ENCODE measurements at regions not wholly inside any gene's neighbourhood (a gene's known extent, or its start where the extent isn't known, plus 50 kb on each side); places are given as distances from the start of the nearest gene placed in this dataset.

DNA sequence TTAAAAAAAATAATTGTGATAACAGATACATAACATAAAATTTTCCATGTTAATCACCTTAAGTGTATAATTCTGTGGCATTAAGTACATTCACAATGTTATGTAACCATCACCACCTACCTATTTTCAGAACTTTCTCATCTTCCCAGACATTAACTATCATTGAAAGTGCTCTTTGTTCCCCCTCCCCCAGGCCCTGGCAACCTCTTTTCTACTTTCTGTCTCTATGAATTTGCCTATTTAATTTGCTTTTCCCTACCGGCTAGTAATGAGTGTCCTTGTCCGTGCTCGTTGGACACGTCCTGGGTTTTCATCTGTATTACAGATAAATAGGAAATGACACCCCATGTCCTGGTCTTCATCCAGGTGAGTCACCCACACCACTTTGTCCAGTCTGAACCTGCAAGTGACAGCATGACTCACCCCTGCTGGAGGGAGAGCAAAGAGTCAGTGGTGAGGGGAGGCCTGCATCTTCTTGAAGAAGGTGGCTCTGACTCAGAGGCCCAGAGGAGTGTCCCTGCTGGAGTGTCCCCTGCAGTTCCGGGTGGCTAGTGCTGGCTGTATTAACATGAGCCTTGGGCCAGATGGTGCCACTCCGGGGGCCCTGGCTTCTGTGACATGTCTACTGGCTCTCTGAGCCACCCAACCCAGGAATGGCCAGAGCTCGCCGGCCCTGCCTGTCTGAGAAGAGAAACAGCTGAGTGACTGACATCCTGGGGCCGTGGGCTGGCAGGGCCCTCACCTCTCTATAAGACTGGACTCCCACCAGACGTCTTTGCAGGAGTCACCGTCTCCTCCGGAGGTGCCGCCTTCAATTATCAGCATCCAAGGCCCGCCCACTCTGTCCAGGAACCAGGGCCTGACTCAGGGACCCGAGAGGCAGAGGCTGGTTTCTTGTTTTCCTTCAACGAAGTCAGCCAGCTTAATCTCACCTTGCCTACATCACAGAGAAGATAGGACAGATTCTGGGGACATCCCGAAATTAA lies 503.2 kb upstream of the MKI67 start:
- Histone ChIP-seq H3K4me2 (ENCODE audit: low read length) (no peak overlapping the region), H3K36me3 (ENCODE audit: low read depth, low read length) (no peaks in the 10 kb centered on the region; the same call in 1 of the 2 replicates), H3K4me1 (ENCODE audit: insufficient read depth, low read length) (no peaks in the 10 kb centered on the region), H3K9ac (ENCODE audit: low read length) (no peak overlapping the region), H3K4me3 (ENCODE audit: low read length) (no peak overlapping the region), H2AFZ (ENCODE audit: low read length) (no peak overlapping the region), H3F3A (ENCODE audit: low read length, unreplicated experiment) (no peaks in the 10 kb centered on the region), H3K27me3 (ENCODE audit: low read length) (no peaks in the 10 kb centered on the region), H4K20me1 (ENCODE audit: low read length) (no peaks in the 10 kb centered on the region), H3K9me3 (ENCODE audit: low read length) (no peaks in the 10 kb centered on the region), H3K27ac (ENCODE audit: low read length) (no peak overlapping the region), H3K9me2 (replicated peaks; ENCODE audit: low read length) (no peaks in the 10 kb centered on the region), H3K79me2 (ENCODE audit: low read length) (no peaks in the 10 kb centered on the region)
- TF ChIP-seq EZH2 (IDR thresholded peaks at IDR 0.05; ENCODE audit: low read length, unreplicated experiment) (no peak), EZH2phosphoT487 (IDR thresholded peaks at IDR 0.05; ENCODE audit: borderline replicate concordance, low read length) (no peak)
- TF ChIP-seq, protein P1, sequence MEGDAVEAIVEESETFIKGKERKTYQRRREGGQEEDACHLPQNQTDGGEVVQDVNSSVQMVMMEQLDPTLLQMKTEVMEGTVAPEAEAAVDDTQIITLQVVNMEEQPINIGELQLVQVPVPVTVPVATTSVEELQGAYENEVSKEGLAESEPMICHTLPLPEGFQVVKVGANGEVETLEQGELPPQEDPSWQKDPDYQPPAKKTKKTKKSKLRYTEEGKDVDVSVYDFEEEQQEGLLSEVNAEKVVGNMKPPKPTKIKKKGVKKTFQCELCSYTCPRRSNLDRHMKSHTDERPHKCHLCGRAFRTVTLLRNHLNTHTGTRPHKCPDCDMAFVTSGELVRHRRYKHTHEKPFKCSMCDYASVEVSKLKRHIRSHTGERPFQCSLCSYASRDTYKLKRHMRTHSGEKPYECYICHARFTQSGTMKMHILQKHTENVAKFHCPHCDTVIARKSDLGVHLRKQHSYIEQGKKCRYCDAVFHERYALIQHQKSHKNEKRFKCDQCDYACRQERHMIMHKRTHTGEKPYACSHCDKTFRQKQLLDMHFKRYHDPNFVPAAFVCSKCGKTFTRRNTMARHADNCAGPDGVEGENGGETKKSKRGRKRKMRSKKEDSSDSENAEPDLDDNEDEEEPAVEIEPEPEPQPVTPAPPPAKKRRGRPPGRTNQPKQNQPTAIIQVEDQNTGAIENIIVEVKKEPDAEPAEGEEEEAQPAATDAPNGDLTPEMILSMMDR (conservative IDR thresholded peaks at IDR 0.05; ENCODE audit: low read depth, low read length) = no peak
- ATAC-seq (no peak), DNase-seq (peak; percentile 47)
- no TSS peak for BruUV-seq (replicated peaks)
- intact Hi-C loops (cut with micrococcal nuclease) = no loop called here
- POLR2A ChIA-PET (ENCODE audit: unreplicated experiment) = no interaction called here
- CTCF ChIA-PET = no interaction called here

DNA sequence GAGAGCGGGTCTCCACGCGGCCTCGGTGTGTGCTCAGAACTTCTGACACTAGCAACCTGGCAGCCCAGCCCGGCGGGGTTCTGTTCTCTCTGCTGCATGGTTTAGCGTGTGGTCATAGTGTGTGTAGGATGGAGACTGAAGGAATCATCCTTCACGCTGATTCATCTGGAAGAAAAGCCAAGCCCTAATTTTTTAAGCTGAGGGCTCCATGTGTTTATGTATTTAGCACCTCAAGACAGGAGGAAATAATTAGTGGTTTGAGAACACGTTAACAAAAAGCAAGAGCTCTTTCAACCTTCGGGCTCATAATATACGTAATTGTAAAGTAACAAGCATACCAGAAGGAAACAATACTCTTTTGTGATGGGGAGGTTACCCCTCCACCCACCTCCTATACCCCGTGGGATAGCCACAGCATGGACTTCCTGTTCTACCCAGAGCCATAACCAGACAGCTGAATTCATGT lies 504.6 kb upstream of the MKI67 start:
- Histone ChIP-seq H3K27ac (ENCODE audit: low read length) (no peak overlapping the region), H3K4me1 (ENCODE audit: insufficient read depth, low read length) (no peaks in the 10 kb centered on the region), H2AFZ (ENCODE audit: low read length) (no peak overlapping the region), H3K4me2 (ENCODE audit: low read length) (no peak overlapping the region), H4K20me1 (ENCODE audit: low read length) (no peaks in the 10 kb centered on the region), H3K79me2 (ENCODE audit: low read length) (no peaks in the 10 kb centered on the region), H3K27me3 (ENCODE audit: low read length) (no peaks in the 10 kb centered on the region), H3K36me3 (ENCODE audit: low read depth, low read length) (no peaks in the 10 kb centered on the region; the same call in 1 of the 2 replicates), H3K9me2 (replicated peaks; ENCODE audit: low read length) (no peaks in the 10 kb centered on the region), H3K9me3 (ENCODE audit: low read length) (no peaks in the 10 kb centered on the region), H3K9ac (ENCODE audit: low read length) (no peak overlapping the region), H3K4me3 (ENCODE audit: low read length) (no peak overlapping the region), H3F3A (ENCODE audit: low read length, unreplicated experiment) (no peaks in the 10 kb centered on the region)
- DNase-seq = no peak
- intact Hi-C loops (cut with micrococcal nuclease) = no loop called here
- ChIA-PET POLR2A (ENCODE audit: unreplicated experiment) (no interaction called here), CTCF (no interaction called here)
- no TSS peak for BruUV-seq (replicated peaks)
- ATAC-seq = no peak
- TF ChIP-seq, protein P1 (conservative IDR thresholded peaks at IDR 0.05; ENCODE audit: low read depth, low read length) = no peak
- no peak for TF ChIP-seq EZH2 (IDR thresholded peaks at IDR 0.05; ENCODE audit: low read length, unreplicated experiment)
- TF ChIP-seq EZH2phosphoT487 (IDR thresholded peaks at IDR 0.05; ENCODE audit: borderline replicate concordance, low read length) = no peak

DNA sequence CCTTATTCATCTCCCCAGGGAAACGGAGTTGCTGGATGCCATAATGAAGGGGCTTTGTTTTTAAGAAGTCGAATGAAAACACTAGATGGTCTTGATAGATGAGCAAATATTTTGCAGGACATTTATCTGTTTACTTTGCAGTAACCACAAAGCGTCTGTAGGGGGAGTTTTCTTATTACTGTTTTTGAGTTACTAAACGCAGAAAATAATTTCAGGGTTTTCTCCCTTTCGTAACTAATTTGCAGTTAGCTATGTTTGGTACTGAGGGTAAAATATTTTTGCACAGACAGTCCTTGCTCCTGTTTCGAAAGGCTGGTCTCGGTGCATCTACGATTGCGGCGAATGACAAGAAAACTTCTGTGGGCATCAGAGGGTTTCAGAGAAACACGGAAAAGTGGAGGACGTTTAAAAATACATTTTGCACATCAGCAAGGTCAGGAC lies 505.6 kb upstream of the MKI67 start:
- CTCF ChIA-PET = no interaction called here
- Histone ChIP-seq H3K4me2 (ENCODE audit: low read length) (no peak overlapping the region), H3F3A (ENCODE audit: low read length, unreplicated experiment) (no peaks in the 10 kb centered on the region), H3K79me2 (ENCODE audit: low read length) (no peaks in the 10 kb centered on the region), H3K36me3 (ENCODE audit: low read depth, low read length) (no peaks in the 10 kb centered on the region; the same call in 1 of the 2 replicates), H3K4me1 (ENCODE audit: insufficient read depth, low read length) (no peaks in the 10 kb centered on the region), H4K20me1 (ENCODE audit: low read length) (no peaks in the 10 kb centered on the region), H3K27ac (ENCODE audit: low read length) (no peak overlapping the region), H3K9ac (ENCODE audit: low read length) (no peak overlapping the region), H3K27me3 (ENCODE audit: low read length) (no peaks in the 10 kb centered on the region), H2AFZ (ENCODE audit: low read length) (no peak overlapping the region), H3K9me3 (ENCODE audit: low read length) (no peaks in the 10 kb centered on the region), H3K4me3 (ENCODE audit: low read length) (no peak overlapping the region), H3K9me2 (replicated peaks; ENCODE audit: low read length) (no peaks in the 10 kb centered on the region)
- intact Hi-C loops (cut with micrococcal nuclease) = no loop called here
- ATAC-seq (no peak), DNase-seq (no peak)
- no TSS peak for BruUV-seq (replicated peaks)
- TF ChIP-seq EZH2 (IDR thresholded peaks at IDR 0.05; ENCODE audit: low read length, unreplicated experiment) = no peak
- TF ChIP-seq, protein P1 (conservative IDR thresholded peaks at IDR 0.05; ENCODE audit: low read depth, low read length) = peak; percentile 40; the same call in 1 of the 2 replicates
- POLR2A ChIA-PET (ENCODE audit: unreplicated experiment) = no interaction called here

Measured in PC-3 (cell line).